ENCODE measurements at regions not wholly inside any gene's neighbourhood (a gene's known extent, or its start where the extent isn't known, plus 50 kb on each side); places are given as distances from the start of the nearest gene placed in this dataset.

DNA sequence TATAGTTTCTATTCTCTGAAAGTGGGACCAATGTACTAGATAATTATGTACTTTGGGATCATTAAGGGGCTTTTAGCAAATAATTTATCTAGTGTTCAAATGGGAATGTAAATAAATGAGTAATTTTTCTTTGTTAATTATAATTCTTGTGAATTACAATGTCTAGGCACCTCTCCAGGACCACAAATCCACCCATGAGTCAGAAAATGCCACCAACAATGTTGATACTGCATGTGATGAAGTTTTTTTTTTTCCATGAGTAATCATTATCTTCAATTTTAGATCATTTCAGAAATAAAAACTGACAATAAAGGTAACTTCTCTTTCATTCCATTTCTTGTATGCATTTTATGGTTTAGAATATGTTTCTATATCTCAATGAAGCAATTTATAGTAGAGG, 470.3 kb downstream of the VRK1 start:
- no peak overlapping the region for H3K4me3 ChIP-seq (ENCODE audit: low read depth, low read length)
- CTCF ChIA-PET: no interaction called here
- no peaks in the 10 kb centered on the region for H3K27me3 ChIP-seq (ENCODE audit: control insufficient read depth, insufficient read depth, low read length)
- H3K9me3 ChIP-seq (ENCODE audit: control insufficient read depth, insufficient read depth, low read length): peaks cover 25% of the 10 kb centered on the region
- no peak for DNase-seq (ENCODE audit: low read depth, low spot score)
- POLR2A ChIA-PET: no interaction called here
- no peak overlapping the region for H3K27ac ChIP-seq (ENCODE audit: low read depth, low read length)
- TF ChIP-seq, protein P1, sequence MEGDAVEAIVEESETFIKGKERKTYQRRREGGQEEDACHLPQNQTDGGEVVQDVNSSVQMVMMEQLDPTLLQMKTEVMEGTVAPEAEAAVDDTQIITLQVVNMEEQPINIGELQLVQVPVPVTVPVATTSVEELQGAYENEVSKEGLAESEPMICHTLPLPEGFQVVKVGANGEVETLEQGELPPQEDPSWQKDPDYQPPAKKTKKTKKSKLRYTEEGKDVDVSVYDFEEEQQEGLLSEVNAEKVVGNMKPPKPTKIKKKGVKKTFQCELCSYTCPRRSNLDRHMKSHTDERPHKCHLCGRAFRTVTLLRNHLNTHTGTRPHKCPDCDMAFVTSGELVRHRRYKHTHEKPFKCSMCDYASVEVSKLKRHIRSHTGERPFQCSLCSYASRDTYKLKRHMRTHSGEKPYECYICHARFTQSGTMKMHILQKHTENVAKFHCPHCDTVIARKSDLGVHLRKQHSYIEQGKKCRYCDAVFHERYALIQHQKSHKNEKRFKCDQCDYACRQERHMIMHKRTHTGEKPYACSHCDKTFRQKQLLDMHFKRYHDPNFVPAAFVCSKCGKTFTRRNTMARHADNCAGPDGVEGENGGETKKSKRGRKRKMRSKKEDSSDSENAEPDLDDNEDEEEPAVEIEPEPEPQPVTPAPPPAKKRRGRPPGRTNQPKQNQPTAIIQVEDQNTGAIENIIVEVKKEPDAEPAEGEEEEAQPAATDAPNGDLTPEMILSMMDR (IDR thresholded peaks at IDR 0.05; ENCODE audit: low read depth, low read length): no peak

DNA sequence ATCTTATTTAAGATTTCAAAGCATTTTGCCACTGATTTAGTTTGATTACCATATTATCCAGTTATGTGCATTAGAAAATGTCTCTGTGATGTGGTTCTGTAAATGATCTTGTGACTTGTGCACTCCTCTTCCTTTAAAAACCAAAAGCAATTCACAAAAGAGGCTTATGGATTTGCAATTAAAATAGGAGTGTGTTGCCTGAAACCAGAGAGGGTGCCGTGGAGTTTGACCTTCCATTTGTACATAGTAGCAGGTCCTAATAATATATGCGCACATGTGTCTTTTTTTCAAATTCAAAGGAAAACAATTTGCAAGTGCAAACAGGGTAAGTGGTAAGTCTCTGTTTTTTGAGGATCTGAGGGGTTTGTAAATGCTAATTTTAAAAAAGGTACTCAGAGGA, 470.9 kb downstream of the VRK1 start:
- DNase-seq (ENCODE audit: low read depth, low spot score): no peak
- H3K9me3 ChIP-seq (ENCODE audit: control insufficient read depth, insufficient read depth, low read length): peaks cover 31% of the 10 kb centered on the region
- CTCF ChIA-PET: no interaction called here
- no peak overlapping the region for H3K27ac ChIP-seq (ENCODE audit: low read depth, low read length)
- H3K27me3 ChIP-seq (ENCODE audit: control insufficient read depth, insufficient read depth, low read length): no peaks in the 10 kb centered on the region
- TF ChIP-seq, protein P1 (IDR thresholded peaks at IDR 0.05; ENCODE audit: low read depth, low read length): no peak
- POLR2A ChIA-PET: no interaction called here
- no peak overlapping the region for H3K4me3 ChIP-seq (ENCODE audit: low read depth, low read length)

DNA sequence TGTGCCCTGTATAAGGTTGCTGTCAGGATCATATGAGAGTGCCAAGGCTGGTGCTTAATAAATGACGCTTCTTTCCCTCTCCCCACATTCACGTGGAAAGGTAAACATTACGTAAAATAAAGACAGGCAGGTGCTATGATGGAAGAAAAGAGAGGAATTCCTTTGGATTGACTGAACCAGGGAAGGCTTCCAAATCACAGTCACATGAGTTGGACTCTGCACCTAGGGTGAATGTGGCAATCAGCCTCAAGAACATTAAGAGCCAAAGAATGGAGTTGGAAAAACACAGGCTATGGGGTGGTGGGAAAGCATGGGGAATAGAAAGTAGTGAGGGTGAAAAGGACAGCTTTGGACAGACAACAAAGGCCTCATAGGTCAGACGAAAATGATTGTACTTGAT, 473.1 kb downstream of the VRK1 start:
- H3K27me3 ChIP-seq (ENCODE audit: control insufficient read depth, insufficient read depth, low read length): no peaks in the 10 kb centered on the region
- ChIA-PET CTCF (no interaction called here), POLR2A (no interaction called here)
- no peak overlapping the region for H3K27ac ChIP-seq (ENCODE audit: low read depth, low read length)
- no peak overlapping the region for H3K4me3 ChIP-seq (ENCODE audit: low read depth, low read length)
- no peak for DNase-seq (ENCODE audit: low read depth, low spot score)
- peaks cover 37% of the 10 kb centered on the region for H3K9me3 ChIP-seq (ENCODE audit: control insufficient read depth, insufficient read depth, low read length)
- TF ChIP-seq, protein P1 (IDR thresholded peaks at IDR 0.05; ENCODE audit: low read depth, low read length): no peak

DNA sequence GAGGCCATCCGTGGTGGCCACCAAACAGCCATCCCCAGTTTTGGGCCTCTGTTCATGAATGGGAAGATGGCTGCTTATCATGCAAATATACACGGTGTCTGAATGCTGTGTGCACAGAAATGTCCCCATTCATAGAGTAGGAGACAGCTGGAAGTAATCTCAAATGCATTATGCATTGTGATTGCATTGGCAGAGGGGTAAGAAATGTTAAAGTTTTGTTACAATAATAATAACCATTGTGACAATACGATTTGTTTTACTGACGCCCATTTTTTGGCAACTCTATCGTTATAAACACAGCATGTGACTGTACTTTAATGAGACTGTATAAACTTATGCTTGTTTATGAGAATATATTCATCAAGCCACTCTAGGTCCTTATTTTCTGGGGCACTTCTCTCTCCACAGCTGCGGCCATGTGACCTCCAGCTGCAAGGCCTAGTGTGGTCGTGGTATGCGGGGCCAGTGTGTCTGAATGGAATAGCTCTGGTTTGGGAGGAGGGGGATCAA, 474.3 kb downstream of the VRK1 start:
- H3K4me3 ChIP-seq (ENCODE audit: low read depth, low read length): no peak overlapping the region
- H3K27ac ChIP-seq (ENCODE audit: low read depth, low read length): no peak overlapping the region
- DNase-seq (ENCODE audit: low read depth, low spot score): no peak
- ChIA-PET CTCF (no interaction called here), POLR2A (no interaction called here)
- H3K9me3 ChIP-seq (ENCODE audit: control insufficient read depth, insufficient read depth, low read length): peaks cover 42% of the 10 kb centered on the region
- TF ChIP-seq, protein P1 (IDR thresholded peaks at IDR 0.05; ENCODE audit: low read depth, low read length): no peak
- no peaks in the 10 kb centered on the region for H3K27me3 ChIP-seq (ENCODE audit: control insufficient read depth, insufficient read depth, low read length)

DNA sequence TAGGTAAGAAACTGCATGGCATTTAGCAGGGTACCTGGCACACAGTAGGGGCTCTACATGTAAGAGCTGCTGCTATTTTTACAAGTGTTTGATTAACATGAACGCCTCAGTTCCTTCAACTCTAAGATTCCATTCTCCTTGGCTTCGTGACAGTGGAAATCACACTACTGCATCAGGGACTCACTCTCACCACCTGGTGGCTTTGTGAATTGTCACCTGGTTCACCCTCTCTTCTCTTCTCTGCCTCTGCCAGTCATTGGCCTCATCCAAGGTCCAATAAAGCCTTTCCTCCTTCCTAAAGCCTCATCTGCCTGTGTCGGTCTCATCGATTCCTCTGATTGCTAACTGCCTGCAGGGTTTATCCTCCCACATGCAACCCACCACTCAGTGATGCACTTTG, 476.4 kb downstream of the VRK1 start:
- ChIA-PET CTCF (no interaction called here), POLR2A (no interaction called here)
- H3K27ac ChIP-seq (ENCODE audit: low read depth, low read length): no peak overlapping the region
- TF ChIP-seq, protein P1 (IDR thresholded peaks at IDR 0.05; ENCODE audit: low read depth, low read length): no peak
- DNase-seq (ENCODE audit: low read depth, low spot score): no peak
- H3K9me3 ChIP-seq (ENCODE audit: control insufficient read depth, insufficient read depth, low read length): peaks cover 52% of the 10 kb centered on the region
- H3K27me3 ChIP-seq (ENCODE audit: control insufficient read depth, insufficient read depth, low read length): no peaks in the 10 kb centered on the region
- H3K4me3 ChIP-seq (ENCODE audit: low read depth, low read length): no peak overlapping the region

Data from AG04450 (cell line).